NB4 (cell line): ENCODE measurements at regions not wholly inside any gene's neighbourhood (a gene's known extent, or its start where the extent isn't known, plus 50 kb on each side); places are given as distances from the start of the nearest gene placed in this dataset.

ENCODE experiments used
- CTCF ChIP-seq: IDR thresholded peaks from one replicate; pipeline ENCODE4 v1.5.1; 2012; ENCODE audit warnings: low read depth, low read length
- MAX ChIP-seq: IDR thresholded peaks from 2 replicates; pipeline ENCODE4 v1.6.1; 2011; ENCODE audit warnings: low read depth, low read length

- TF ChIP-seq CTCF (no peak), MAX (no peak)
These were observed 579.4 kb downstream of the TAF11L14 start for GRCh38 chr5:18213666-18214065.
